DMS153 treated with DMSO at 0.1 percent for 48 hours (cell line): ENCODE measurements at regions not wholly inside any gene's neighbourhood (a gene's known extent, or its start where the extent isn't known, plus 50 kb on each side); places are given as distances from the start of the nearest gene placed in this dataset.

ENCODE experiments used
- DNase-seq: peaks from one replicate; lab custom pipeline; 2025; ENCODE audit not compliant: unreplicated experiment; lab: John Stamatoyannopoulos, UW

GRCh38 chr20:12265662-12266061 lies 348.0 kb downstream of the BTBD3 start:
- DNase-seq, result no peak

GRCh38 chr20:12269579-12269978 lies 351.9 kb downstream of the BTBD3 start:
- DNase-seq, result no peak

- no peak for DNase-seq
Observed at GRCh38 chr20:12270863-12271262, 353.2 kb downstream of the BTBD3 start.

- no peak for DNase-seq
Observed at GRCh38 chr20:12276011-12276673, 358.4 kb downstream of the BTBD3 start.

- DNase-seq, result no peak
Observed at GRCh38 chr20:12287575-12287974, 369.9 kb downstream of the BTBD3 start.

- DNase-seq, result no peak
Observed at GRCh38 chr20:12289465-12289864, 371.8 kb downstream of the BTBD3 start.

- DNase-seq, result no peak
Observed at GRCh38 chr20:12291386-12291785, 373.7 kb downstream of the BTBD3 start.

- no peak for DNase-seq
Observed at GRCh38 chr20:12293900-12294299, 376.2 kb downstream of the BTBD3 start.

GRCh38 chr20:12294678-12295077 lies 377.0 kb downstream of the BTBD3 start:
- no peak for DNase-seq

- no peak for DNase-seq
Observed at GRCh38 chr20:12305188-12305950, 387.7 kb downstream of the BTBD3 start.

GRCh38 chr20:12306107-12306506 lies 388.4 kb downstream of the BTBD3 start:
- DNase-seq, result no peak

GRCh38 chr20:12311094-12311865 lies 393.6 kb downstream of the BTBD3 start:
- no peak for DNase-seq

- DNase-seq, result no peak
Observed at GRCh38 chr20:12315652-12316051, 398.0 kb downstream of the BTBD3 start.

GRCh38 chr20:12316794-12317193 lies 399.1 kb downstream of the BTBD3 start:
- DNase-seq, result no peak

GRCh38 chr20:12317433-12317832 lies 399.7 kb downstream of the BTBD3 start:
- no peak for DNase-seq

- no peak for DNase-seq
Observed at GRCh38 chr20:12318043-12318442, 400.4 kb downstream of the BTBD3 start.

- no peak for DNase-seq
Observed at GRCh38 chr20:12321736-12322135, 404.0 kb downstream of the BTBD3 start.

GRCh38 chr20:12327205-12327604 lies 409.5 kb downstream of the BTBD3 start:
- DNase-seq, result no peak

- DNase-seq, result no peak
Observed at GRCh38 chr20:12331236-12331635, 413.5 kb downstream of the BTBD3 start.

- no peak for DNase-seq
Observed at GRCh38 chr20:12337601-12338000, 419.9 kb downstream of the BTBD3 start.

GRCh38 chr20:12345978-12346377 lies 428.3 kb downstream of the BTBD3 start:
- no peak for DNase-seq

GRCh38 chr20:12353842-12354241 lies 436.1 kb downstream of the BTBD3 start:
- DNase-seq, result no peak
